HPDE6-E6E7 (cell line): ENCODE measurements at regions not wholly inside any gene's neighbourhood (a gene's known extent, or its start where the extent isn't known, plus 50 kb on each side); places are given as distances from the start of the nearest gene placed in this dataset.

Experiments
- DNase-seq: peaks from one replicate; pipeline ENCODE4 v3.0.0; 2011; ENCODE audit warnings: missing footprints; ENCODE audit errors: extremely low spot score

GRCh38 chr13:22053053-22053452 lies 382.2 kb downstream of the FGF9 start:
- DNase-seq, result no peak

- DNase-seq, result no peak
Observed at GRCh38 chr13:22055259-22055658, 384.4 kb downstream of the FGF9 start.

- no peak for DNase-seq
Observed at GRCh38 chr13:22060187-22060586, 389.3 kb downstream of the FGF9 start.

GRCh38 chr13:22061371-22061805 lies 390.5 kb downstream of the FGF9 start:
- no peak for DNase-seq

- DNase-seq, result no peak
Observed at GRCh38 chr13:22061806-22062391, 391.0 kb downstream of the FGF9 start.

- DNase-seq, result no peak
Observed at GRCh38 chr13:22062478-22063205, 391.8 kb downstream of the FGF9 start.

- DNase-seq, result no peak
Observed at GRCh38 chr13:22063416-22064124, 392.7 kb downstream of the FGF9 start.

- no peak for DNase-seq
Observed at GRCh38 chr13:22064854-22065620, 394.2 kb downstream of the FGF9 start.

GRCh38 chr13:22073718-22074117 lies 402.8 kb downstream of the FGF9 start:
- DNase-seq, result no peak

- DNase-seq, result no peak
Observed at GRCh38 chr13:22074403-22074802, 403.5 kb downstream of the FGF9 start.

- no peak for DNase-seq
Observed at GRCh38 chr13:22076658-22077057, 405.8 kb downstream of the FGF9 start.

- no peak for DNase-seq
Observed at GRCh38 chr13:22077205-22077683, 406.4 kb downstream of the FGF9 start.

- DNase-seq, result no peak
Observed at GRCh38 chr13:22077764-22078163, 406.9 kb downstream of the FGF9 start.

GRCh38 chr13:22079961-22080360 lies 409.1 kb downstream of the FGF9 start:
- DNase-seq, result no peak

- no peak for DNase-seq
Observed at GRCh38 chr13:22080832-22081231, 410.0 kb downstream of the FGF9 start.

- DNase-seq, result no peak
Observed at GRCh38 chr13:22081430-22081829, 410.6 kb downstream of the FGF9 start.

GRCh38 chr13:22082030-22082429 lies 411.2 kb downstream of the FGF9 start:
- DNase-seq, result no peak

- no peak for DNase-seq
Observed at GRCh38 chr13:22082437-22083100, 411.7 kb downstream of the FGF9 start.

GRCh38 chr13:22085001-22085400 lies 414.1 kb downstream of the FGF9 start:
- no peak for DNase-seq

GRCh38 chr13:22086597-22087330 lies 415.9 kb downstream of the FGF9 start:
- no peak for DNase-seq

GRCh38 chr13:22090106-22090505 lies 419.2 kb downstream of the FGF9 start:
- DNase-seq, result no peak
